GM21447 (cell line): ENCODE measurements at regions not wholly inside any gene's neighbourhood (a gene's known extent, or its start where the extent isn't known, plus 50 kb on each side); places are given as distances from the start of the nearest gene placed in this dataset.

ENCODE experiments used
- ATAC-seq: cut with Tn5 transposase; IDR thresholded peaks from one replicate; pipeline ENCODE4 v1.9.1; 2021; ENCODE audit not compliant: unreplicated experiment

DNA sequence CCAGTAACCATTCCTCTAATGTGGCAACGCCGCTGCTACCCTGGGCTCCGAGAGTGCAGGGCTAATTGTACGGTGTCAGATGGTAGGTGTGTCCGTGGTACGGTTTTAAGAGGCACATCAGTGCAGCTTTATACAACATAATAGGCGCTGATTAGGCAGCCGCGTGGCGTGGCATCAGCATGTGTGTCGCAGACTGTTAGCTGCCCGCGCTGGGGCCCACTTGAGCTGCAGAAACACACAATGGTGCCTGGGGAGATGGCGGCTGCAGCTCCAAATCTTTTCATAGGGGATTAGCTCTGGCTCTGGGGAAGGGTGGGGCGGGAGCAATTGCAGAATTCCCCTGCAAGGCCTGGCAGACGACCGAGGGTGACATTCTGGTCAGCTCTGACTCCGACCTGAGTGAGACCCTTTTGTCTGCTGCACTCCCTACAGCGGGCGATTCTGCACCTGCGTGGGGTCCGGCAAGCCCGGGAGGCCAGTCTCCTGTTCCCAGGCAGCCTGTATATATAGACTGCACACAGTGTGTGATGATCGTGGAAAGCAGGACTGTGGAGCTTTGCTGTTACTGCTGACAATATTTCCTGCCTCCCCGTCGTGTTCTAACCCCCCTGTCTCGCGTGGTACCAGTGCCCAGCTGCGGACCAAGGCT lies 722.7 kb upstream of the CELF2 start:
- ATAC-seq, result no peak

DNA sequence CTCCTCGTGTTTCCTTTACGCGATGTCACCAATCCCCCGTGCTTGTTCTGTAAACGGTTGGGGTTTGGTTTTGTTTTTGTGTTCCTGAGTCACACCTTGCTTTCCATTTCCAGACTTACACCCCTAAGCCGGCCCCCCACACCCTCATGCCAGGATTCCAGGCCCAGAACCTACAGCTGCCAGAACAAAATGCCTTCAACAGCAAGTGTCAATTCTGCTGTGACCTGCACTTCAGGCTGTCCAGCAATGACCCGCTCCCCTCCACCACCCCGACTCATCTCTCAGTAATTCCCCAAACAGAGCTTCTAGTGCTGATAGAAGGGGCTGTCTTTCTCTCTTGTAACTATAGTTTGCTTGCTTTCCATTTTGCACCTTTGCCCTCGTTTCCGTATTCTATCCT lies 722.1 kb upstream of the CELF2 start:
- no peak for ATAC-seq

DNA sequence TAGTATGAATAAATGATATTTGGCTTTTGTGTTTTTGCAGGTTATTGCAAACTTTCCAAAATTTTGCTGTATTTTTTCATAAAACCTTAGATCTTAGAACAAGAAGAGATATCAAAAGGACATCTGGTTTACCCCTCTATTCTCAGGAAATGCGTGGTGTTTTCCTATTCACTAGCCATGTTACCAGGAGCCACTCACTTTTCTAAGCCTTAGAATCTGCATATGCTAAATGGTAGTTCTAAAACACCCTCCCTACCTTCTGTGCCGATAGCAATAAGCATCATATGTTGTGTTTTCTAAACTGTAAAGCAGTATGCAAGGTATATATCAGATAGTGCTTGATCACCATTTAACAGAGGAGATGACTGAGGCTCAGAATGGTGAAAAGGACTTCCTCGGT lies 715.0 kb upstream of the CELF2 start:
- no peak for ATAC-seq

DNA sequence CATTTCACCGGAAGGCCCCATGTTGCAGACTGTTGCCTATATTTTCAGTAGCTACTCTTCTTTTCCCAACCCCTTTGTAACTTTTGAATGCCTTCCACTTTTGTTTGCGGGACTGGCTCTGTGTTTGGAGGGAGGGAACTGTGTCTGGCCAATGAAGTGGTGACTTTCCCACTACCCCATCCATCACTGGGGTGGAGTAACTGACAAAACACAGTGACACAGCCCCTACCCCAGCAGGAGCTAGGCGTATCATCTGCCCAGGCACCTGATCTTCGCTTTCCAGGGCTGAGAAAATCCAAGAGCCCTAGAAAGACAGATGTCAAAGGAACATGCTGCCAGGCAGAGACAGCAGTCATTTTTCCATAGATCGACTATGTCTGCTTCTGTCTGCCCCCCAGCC lies 710.6 kb upstream of the CELF2 start:
- ATAC-seq, result no peak

DNA sequence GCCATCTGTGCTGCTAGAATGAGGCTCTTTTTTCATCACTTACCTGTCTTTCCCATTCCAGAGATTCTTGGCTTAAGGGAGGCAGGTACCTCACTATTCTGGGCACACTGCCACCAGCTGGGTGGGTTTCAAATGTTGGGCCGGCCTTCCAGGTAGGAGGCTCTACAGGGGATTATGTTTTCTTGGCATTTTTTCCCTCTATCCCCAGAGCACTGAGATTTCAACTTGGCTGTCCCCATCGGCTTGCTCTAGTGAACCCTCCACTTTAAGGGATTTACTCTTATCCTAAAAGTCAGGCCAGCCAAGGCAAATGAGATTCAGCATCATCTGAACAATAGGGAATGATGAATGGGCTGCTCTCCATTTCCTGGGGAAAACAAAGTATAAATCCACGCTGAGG lies 710.1 kb upstream of the CELF2 start:
- ATAC-seq, result no peak

DNA sequence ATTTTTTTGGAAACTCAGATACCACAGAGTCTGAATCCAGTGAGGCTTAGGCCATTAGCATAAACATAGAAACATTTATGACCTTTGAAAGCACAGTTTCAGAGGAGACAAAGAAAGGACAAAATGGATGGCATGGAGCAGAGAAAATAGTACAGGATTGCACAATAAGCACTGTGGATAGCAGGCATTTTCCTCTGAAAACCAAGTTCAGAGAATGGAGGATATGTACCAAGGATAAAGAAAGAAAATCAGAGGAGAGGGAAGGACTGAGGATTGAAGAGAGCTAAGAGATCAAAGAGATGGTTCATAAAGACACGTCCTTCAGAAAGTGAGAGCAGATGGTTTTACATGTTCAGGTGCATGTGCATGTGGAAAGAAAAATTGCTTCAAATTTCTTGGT lies 707.2 kb upstream of the CELF2 start:
- no peak for ATAC-seq

DNA sequence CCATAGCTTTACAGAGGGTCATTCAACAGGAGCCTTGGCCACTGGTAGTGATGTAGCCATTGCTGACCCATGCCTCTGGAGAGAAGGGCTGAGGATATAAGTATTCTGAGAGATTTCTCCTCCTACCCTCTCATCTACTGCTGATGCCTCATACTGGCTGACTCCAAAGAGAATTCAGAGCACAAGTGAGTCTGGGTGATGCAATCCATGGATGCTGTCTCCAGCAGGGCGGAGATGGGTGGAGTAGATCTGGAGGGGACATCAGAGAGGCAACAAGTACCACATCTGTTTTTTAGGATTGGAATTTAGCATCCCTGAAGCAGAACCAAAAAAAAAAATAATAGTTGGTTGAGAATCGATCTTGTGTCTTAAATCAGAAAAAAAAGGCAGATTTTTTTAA lies 705.7 kb upstream of the CELF2 start:
- ATAC-seq, result no peak

DNA sequence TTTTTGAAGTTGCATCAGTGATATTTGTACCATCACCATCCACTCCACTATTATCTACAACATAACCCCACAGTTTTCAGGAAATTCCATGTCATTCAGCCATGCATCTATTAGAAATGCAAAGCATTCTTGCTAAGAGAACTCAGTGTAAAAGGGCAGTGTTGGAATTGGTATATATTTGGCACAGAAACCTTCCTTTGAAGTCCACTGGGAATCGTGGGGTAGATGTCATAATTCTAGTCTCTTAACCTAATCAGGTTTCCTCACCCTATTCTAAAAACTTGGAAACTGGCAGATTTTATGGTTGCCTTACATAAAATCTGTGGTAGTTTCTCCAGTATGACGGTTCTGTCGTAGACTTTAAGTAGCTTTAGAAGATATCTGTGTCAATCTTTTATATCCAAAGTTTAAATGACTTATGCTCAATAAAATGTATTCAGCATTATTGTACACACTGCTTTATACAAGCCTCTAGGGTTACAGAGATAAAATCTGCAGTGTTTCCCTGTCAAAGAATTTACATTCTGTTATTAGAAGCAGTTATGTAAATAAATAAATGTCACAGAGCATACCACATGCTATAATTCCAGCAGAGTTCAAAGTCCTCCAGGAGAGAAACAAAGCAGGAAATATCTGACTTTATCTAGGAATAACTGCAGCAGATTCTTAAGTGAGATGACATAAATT lies 704.4 kb upstream of the CELF2 start:
- no peak for ATAC-seq

DNA sequence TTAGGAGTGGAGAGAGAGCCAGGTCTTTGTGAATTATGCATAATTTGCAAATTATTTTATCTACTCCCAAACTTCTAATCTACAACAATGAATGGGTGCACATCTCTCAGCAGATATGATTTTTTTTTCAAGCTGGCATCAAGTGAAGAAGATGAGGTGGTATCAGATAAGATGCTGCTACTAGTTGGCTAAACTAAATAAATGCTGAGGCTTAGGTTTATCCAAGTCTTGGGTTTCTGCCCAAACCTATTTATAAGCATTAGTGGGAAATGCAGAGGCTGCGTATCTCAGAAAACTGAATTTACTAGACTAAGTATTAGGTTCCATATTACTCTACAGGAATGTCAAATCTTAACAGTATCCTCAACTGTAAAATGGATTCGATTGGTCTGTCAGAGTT lies 703.0 kb upstream of the CELF2 start:
- ATAC-seq, result no peak

DNA sequence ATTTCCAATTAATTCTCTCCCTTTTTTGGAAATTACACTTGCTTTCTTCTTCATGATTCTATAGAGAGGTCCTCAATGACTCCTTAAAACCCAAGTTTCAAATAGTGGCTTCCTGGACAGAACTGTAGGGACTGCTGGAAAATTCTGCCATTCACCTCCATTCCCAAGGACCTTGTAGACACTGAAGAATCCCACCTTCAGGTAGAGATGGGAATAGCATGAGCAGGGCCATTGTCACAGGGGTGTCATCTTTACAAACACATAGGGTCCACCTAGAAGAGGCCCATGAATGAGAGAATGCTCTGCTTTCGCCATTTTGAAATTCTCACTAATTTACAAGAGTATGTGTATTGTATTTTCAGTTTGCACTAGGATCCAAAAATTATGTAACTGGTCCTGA lies 701.7 kb upstream of the CELF2 start:
- no peak for ATAC-seq

DNA sequence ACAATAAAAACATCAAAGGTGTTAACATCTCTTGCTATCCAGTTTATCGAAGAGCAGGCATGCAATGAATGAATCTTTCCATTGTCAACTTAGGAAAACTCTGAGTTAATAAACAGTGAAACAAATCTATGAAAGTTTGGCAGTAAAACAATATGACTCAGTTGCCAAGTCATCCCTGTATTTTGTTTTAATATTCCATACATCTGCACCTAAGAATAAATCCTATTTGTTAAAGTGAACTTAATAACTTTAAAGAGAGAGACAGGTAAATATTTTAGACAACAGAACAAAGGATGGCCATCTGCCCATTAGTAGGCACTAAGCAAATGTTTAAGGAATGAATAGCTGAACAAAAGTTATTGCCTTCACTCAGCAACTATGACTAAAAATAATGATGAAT lies 700.5 kb upstream of the CELF2 start:
- no peak for ATAC-seq

DNA sequence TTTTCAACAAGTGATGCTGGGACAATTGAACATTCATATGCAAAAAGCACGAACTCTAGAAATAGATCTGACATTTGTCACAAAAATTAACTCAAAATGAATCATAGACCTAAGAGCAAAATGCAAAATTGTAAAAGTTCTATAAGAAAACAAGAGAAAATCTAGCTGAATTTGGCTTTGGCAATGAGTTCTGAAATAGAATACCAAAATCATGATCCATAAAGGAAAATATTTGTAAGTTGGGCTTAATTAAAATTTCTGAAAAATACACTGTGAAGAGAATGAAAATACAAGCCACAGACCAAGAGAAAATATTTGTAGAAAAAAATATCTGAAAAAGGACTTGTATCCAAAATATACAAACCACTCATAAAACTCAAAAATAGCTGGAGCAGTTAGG lies 698.8 kb upstream of the CELF2 start:
- ATAC-seq, result no peak

DNA sequence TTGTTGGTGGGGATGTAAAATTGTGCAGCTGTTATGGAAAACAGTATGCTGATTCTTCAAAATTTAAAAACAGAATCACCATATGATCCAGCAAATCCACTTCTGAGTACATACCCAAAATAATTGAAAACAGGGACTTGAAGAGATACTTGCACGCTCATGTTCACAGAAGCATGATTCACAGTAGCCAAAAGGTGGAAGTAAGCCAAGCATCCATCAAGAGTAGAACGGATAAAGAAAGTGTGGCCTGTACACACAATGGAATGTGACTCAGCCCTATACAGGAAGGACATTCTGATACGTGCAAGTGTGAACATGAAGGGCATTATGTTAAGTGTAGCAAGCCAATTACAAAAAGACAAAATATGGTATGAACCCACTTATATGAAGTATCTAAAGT lies 696.7 kb upstream of the CELF2 start:
- ATAC-seq, result no peak

DNA sequence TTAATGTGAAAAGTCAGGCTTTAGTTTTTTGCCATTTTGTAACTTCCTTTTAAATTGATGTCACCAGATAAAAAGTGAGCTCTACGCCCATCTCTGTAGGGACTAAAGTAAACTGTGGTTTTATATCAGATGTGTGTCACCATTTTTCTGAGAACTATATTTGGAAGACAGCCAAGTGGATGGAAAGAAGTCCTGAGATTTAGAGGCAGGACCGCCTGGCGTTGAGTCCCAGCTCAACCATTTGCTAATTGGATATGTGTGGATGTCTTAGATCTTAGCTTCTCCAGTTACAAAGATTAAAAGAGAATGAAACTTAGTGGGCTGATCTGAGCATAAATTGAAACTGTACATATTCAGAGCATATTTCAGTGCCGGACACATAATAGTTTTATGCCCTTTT lies 691.6 kb upstream of the CELF2 start:
- ATAC-seq, result no peak

DNA sequence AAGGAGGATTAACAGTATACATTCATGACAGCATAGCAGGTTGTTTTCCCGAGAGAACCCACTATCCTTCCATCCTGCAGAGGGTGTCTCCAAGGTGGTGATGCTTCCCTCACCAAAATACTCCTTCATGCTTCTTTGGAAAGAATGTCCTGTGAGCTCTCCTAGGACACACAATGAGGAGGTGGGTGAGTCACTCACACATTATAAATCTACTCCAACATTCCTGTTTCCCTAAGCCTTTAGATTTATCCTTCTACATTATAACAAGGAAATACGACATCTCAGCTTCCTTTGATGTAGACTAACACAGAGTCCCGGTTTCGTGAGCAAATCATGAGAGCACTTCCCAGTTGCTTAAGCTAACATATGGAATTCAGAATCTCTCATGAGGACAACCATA lies 689.7 kb upstream of the CELF2 start:
- no peak for ATAC-seq

DNA sequence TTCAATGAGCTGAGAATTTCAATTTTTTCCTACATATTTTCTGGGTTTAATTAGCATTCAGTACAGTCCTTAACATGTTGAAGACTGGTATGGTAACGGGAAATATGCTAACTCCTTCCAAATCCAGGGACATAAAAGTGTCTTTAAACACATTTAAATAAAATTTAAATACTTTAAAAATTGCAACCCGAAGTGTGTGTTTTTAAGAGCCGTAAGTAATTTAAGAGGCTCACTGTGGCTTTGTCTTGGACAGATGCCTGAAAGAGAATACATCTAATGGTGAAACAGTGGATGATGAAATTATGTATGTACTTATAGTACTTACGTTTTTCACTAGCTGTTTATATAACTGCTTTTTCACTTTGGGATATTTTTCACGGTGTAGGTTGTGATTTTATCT lies 687.3 kb upstream of the CELF2 start:
- ATAC-seq, result no peak

DNA sequence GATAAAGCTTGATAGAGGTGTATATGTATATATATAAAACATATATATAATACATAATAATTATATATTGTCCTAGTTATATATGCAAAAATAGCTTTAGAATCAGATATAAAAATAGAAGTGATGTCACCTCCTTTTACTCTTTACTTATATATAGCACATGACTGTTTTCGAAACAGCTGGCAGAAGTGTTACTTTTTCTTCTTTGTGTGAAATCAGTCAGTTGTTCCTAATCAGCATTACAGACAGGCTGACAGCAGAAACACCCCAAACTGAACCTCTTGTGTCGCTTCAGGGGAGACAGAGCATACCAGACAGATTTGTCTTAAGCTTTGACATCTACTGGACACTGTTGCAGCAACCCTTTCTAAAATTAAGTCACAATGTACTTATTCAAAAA lies 684.9 kb upstream of the CELF2 start:
- ATAC-seq, result no peak

DNA sequence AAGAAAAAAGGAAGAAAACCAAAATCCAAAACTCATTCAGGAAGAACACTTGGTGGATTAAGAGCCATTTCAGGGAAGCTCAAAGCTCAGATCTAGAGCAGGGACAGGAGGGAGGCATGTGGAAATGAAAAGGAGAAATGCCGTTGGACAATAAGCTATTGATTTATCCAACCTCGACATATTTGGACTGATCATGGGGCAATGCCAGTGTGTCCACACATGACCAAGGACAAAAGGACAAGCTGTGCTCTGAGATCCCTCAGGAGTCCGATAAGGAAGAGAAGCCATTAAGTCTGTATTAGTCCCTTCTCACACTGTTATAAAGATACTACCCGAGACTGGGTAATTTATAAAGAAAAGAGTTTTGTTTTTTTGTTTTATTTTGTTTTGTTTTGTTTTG lies 684.0 kb upstream of the CELF2 start:
- ATAC-seq, result no peak

DNA sequence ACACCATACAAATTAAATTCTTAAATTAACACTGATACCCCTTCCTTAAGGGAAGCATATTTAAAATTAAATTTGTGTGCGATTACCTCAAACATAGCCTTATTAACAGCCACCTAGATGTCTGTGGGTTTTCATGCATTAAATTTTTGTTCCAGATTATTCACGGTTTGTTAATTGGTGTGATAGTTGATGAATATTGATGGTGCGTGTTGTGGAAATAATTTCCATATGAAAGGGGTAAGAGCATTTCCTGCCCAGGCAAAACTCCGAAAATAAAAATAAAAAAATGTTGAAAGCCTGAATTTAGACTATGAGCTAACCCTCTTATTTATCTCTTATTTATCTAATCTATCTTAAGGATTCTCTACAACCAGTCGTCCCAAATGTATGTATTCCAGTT lies 679.3 kb upstream of the CELF2 start:
- no peak for ATAC-seq

DNA sequence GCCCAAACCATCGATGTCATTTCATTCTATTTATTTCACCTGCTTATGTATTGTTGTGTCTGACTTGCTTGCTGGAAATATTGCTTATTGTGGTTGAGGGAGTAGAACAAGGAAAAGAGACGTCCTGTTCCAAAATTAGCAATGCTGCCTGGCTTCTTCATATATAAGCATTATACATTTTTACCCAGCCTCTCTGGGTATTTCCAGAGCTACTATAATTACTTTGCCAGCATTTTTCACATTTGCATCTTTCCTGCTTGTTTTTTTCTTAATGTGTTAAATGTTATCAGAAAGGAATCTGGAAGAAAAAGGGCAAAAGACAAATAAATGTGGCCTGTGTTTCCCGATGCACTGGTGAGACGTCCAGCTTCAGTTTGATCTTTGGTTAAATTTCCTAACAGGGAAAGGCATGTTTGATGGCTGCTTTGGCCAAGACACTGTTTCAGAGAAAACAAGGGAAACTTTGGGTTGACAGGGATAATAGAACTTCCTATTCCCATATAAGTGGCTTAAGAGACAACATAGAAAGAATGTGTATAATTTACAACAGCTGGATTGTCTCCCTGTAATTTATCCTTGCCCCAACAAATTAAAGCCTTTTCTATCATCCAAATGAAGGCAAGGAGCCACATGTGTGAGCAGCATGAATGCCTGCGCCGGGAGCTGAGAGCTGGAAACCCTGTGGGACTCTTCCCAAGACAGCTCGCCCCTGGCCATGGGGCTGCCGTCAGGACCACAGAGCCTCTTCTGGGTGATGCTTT lies 671.1 kb upstream of the CELF2 start:
- ATAC-seq, result no peak

DNA sequence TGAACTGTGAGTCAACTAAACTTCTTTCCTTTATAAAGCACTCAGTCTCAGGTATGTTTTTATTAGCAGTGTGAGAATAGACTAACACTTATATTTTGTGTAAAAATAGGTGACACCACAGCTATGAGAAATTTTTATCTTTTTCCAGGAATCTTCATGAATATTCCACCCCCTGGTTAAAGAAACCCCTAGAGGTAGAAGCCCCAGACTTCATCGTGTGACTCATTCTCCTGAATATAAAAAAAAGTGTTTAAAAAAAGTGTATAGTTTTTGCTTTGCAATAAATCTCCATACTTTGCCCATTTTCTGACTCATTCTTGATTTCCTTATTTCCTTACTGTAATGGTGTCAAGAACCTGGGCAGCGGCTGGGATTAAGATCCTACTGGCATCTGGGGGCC lies 667.6 kb upstream of the CELF2 start:
- ATAC-seq, result no peak

DNA sequence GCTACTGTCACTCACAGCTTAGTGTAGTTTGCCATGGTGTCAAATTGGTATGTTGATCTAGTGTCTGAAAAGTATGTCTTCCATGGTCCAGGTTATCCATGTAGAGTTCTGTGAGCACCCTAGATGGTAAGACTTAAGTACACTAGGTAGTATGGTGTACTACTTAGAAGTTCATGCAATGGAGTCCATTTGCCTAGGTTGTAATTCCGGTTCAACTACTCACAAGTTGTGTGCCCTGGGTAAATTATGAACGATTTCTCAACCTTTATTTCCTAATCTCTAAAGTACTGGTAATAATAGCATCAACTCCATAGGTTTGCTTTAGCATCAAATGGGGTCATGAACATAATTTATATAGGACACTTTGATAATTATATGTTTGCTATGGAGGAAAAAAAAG lies 666.2 kb upstream of the CELF2 start:
- ATAC-seq, result no peak
